CD14-positive monocyte (primary cell): ENCODE measurements at regions not wholly inside any gene's neighbourhood (a gene's known extent, or its start where the extent isn't known, plus 50 kb on each side); places are given as distances from the start of the nearest gene placed in this dataset.

ENCODE experiments used
- DNase-seq, 3 donors: peaks; one replicate each; pipeline ENCODE4 v3.0.0-alpha.2; 2011 to 2022
- H2AFZ ChIP-seq: 2 replicates; pipeline ENCODE4 v1.6.0; 2012; ENCODE audit warnings: mild to moderate bottlenecking, low read depth, low read length, inconsistent platforms; ENCODE audit not compliant: insufficient read depth, poor library complexity, severe bottlenecking
- H3K27ac ChIP-seq, 2 donors: 1 replicate in 1 of 2; 2 replicates in 1 of 2; pipeline ENCODE4 v1.5.1; 2012 to 2013; ENCODE audit warnings: low read length in 2 of 2, control low read depth in 1 of 2, inconsistent platforms in 1 of 2, low read depth in 1 of 2, mild to moderate bottlenecking in 1 of 2
- H3K27me3 ChIP-seq, 2 donors: one replicate each; pipeline versions ENCODE4 v1.6.0 to v1.6.1; 2011 to 2013; ENCODE audit warnings: low read length in 2 of 2; ENCODE audit not compliant: control insufficient read depth in 2 of 2, insufficient read depth in 2 of 2
- H3K36me3 ChIP-seq, 2 donors: replicated peaks in 1 of 2; 1 replicate in 1 of 2; 2 replicates in 1 of 2; pipeline versions ENCODE4 v1.5.1 to v1.6.1; 2012 to 2013; ENCODE audit warnings: low read length in 2 of 2, control low read depth in 1 of 2, inconsistent platforms in 1 of 2, mild to moderate bottlenecking in 1 of 2; ENCODE audit not compliant: insufficient read depth in 2 of 2, control insufficient read depth in 1 of 2
- H3K4me1 ChIP-seq, 2 donors: 1 replicate in 1 of 2; 2 replicates in 1 of 2; pipeline versions ENCODE4 v1.5.1 to v1.6.1; 2012 to 2013; ENCODE audit warnings: low read length in 2 of 2, control low read depth in 1 of 2, inconsistent platforms in 1 of 2, mild to moderate bottlenecking in 1 of 2, moderate library complexity in 1 of 2; ENCODE audit not compliant: insufficient read depth in 2 of 2, control insufficient read depth in 1 of 2
- H3K4me2 ChIP-seq: replicated peaks from 2 replicates; pipeline ENCODE3; 2012; ENCODE audit warnings: low read length, moderate library complexity, mild to moderate bottlenecking; ENCODE audit not compliant: poor library complexity, severe bottlenecking; ENCODE audit errors: extremely low read depth
- H3K4me3 ChIP-seq, 3 experiments: fragments of 200-600 bp in 1 of 3; sonication (generic) in 1 of 3; replicated peaks in 1 of 3; 1 replicate in 2 of 3; 2 replicates in 1 of 3; pipeline ENCODE4 v1.5.1; 2011 to 2013; ENCODE audit warnings: low read length in 3 of 3, mild to moderate bottlenecking in 3 of 3, control low read depth in 2 of 3, low read depth in 2 of 3, inconsistent platforms in 1 of 3, moderate library complexity in 1 of 3
- H3K79me2 ChIP-seq: 2 replicates; pipeline ENCODE4 v1.6.0; 2012; ENCODE audit warnings: mild to moderate bottlenecking, control low read depth, inconsistent platforms, low read length, moderate library complexity; ENCODE audit not compliant: insufficient read depth
- H3K9ac ChIP-seq: 2 replicates; pipeline ENCODE4 v1.6.0; 2017; ENCODE audit warnings: low read length, mild to moderate bottlenecking; ENCODE audit not compliant: insufficient read depth, poor library complexity, severe bottlenecking
- H3K9me3 ChIP-seq, 2 donors: replicated peaks in 1 of 2; 1 replicate in 1 of 2; 2 replicates in 1 of 2; pipeline versions ENCODE4 v1.5.1 to v1.6.1; 2012 to 2013; ENCODE audit warnings: low read length in 2 of 2, control low read depth in 1 of 2; ENCODE audit not compliant: control insufficient read depth in 1 of 2, insufficient read depth in 1 of 2
- H4K20me1 ChIP-seq: 2 replicates; pipeline ENCODE4 v1.6.0; 2012; ENCODE audit warnings: mild to moderate bottlenecking, low read length, control low read depth, moderate library complexity; ENCODE audit not compliant: insufficient read depth
- H3K27ac Mint-ChIP-seq, 7 donors: one replicate each; pipeline ENCODE4 v1.8.0; 2020; ENCODE audit warnings: mild to moderate bottlenecking in 7 of 7, mixed read lengths in 7 of 7, moderate library complexity in 6 of 7, inconsistent platforms in 2 of 7
- H3K27me3 Mint-ChIP-seq, 3 donors: one replicate each; pipeline ENCODE4 v1.8.0; 2021 to 2022; ENCODE audit warnings: low read depth in 3 of 3, mild to moderate bottlenecking in 3 of 3, mixed read lengths in 3 of 3, moderate library complexity in 3 of 3, inconsistent platforms in 1 of 3
- H3K36me3 Mint-ChIP-seq, 2 donors: one replicate each; pipeline ENCODE4 v1.8.0; 2020; ENCODE audit warnings: mixed read lengths in 2 of 2, inconsistent platforms in 1 of 2, mild to moderate bottlenecking in 1 of 2
- H3K4me1 Mint-ChIP-seq: one replicate; pipeline ENCODE4 v1.8.0; 2020; ENCODE audit warnings: mild to moderate bottlenecking, mixed read lengths
- H3K4me3 Mint-ChIP-seq, 2 donors: one replicate each; pipeline ENCODE4 v1.8.0; 2020; ENCODE audit warnings: mild to moderate bottlenecking in 2 of 2, mixed read lengths in 2 of 2, moderate library complexity in 1 of 2
- H3K9me3 Mint-ChIP-seq, 7 donors: one replicate each; pipeline ENCODE4 v1.8.0; 2020 to 2022; ENCODE audit warnings: mixed read lengths in 7 of 7, mild to moderate bottlenecking in 6 of 7, moderate library complexity in 6 of 7, inconsistent platforms in 2 of 7
- WGBS: methylation state at CpG from one replicate; pipeline ENCODE4 v1.1.5; 2013; ENCODE audit warnings: missing lambda C conversion rate; ENCODE audit not compliant: insufficient coverage; 5-methylcytosine and 5-hydroxymethylcytosine counted together
- intact Hi-C, 2 donors: fragments of 100-400 bp; cut with micrococcal nuclease; formaldehyde crosslinking; loops; one replicate each; pipeline versions ENCODE4 v1.15.0 to v1.15.1; 2023
- TF ChIP-seq, protein P1 (sequence below): fragments of 200-600 bp; IDR thresholded peaks from one replicate; pipeline ENCODE4 v1.8.0; 2022; ENCODE audit warnings: antibody characterized with exemption, mild to moderate bottlenecking

GRCh38 chrX:96224279-96224678 is 460.4 kb upstream of the DIAPH2 start:
- Histone ChIP-seq H3K27ac (no peak overlapping the region), H2AFZ (no peak overlapping the region), H3K9me3 (no peaks in the 10 kb centered on the region), H3K4me1 (no peaks in the 10 kb centered on the region), H3K79me2 (no peaks in the 10 kb centered on the region), H3K27me3 (no peaks in the 10 kb centered on the region), H3K4me3 (no peak overlapping the region), H3K36me3 (no peaks in the 10 kb centered on the region), H4K20me1 (no peaks in the 10 kb centered on the region), H3K4me2 (no peak overlapping the region), H3K9ac (no peak overlapping the region)
- peaks cover 0 to 2% (median 0%) of the 10 kb centered on the region in 3 donors for H3K27me3 Mint-ChIP-seq
- no peak overlapping the region for H3K4me3 Mint-ChIP-seq
- H3K9me3 Mint-ChIP-seq = peaks cover 0 to 9% (median 0%) of the 10 kb centered on the region in 7 donors
- TF ChIP-seq, protein P1, sequence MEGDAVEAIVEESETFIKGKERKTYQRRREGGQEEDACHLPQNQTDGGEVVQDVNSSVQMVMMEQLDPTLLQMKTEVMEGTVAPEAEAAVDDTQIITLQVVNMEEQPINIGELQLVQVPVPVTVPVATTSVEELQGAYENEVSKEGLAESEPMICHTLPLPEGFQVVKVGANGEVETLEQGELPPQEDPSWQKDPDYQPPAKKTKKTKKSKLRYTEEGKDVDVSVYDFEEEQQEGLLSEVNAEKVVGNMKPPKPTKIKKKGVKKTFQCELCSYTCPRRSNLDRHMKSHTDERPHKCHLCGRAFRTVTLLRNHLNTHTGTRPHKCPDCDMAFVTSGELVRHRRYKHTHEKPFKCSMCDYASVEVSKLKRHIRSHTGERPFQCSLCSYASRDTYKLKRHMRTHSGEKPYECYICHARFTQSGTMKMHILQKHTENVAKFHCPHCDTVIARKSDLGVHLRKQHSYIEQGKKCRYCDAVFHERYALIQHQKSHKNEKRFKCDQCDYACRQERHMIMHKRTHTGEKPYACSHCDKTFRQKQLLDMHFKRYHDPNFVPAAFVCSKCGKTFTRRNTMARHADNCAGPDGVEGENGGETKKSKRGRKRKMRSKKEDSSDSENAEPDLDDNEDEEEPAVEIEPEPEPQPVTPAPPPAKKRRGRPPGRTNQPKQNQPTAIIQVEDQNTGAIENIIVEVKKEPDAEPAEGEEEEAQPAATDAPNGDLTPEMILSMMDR = no peak
- H3K27ac Mint-ChIP-seq = no peak overlapping the region
- intact Hi-C loops = no loop called here
- 20% methylated on average over 1 of the region's 3 CpGs for WGBS
- DNase-seq = no peak
- H3K36me3 Mint-ChIP-seq = no peaks in the 10 kb centered on the region
- H3K4me1 Mint-ChIP-seq = no peaks in the 10 kb centered on the region

DNA sequence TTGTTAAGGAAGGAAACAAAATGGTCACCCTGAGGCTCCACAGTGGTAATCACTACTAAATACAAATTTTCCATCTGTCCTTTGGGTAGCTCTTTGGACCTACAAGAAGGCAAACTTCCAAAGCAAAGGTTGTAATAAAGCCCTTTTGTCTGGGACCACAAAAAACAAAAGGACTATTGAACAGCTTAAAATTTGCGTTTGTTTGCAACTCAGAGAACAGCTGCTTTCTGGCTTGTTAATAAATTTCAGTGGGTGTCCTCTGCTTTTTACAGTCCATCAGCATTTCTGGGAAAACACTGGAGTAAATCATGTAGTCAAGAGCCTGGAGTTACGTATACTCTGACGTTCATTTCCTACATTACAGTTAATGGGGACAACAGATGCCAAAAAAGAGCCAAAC is 439.7 kb upstream of the DIAPH2 start:
- H3K4me1 Mint-ChIP-seq = no peaks in the 10 kb centered on the region

More for the DNA sequence above, 439.7 kb upstream of the DIAPH2 start:
- H3K79me2 ChIP-seq = no peaks in the 10 kb centered on the region
- no peaks in the 10 kb centered on the region for H3K4me1 ChIP-seq
- intact Hi-C loops = no loop called here
- TF ChIP-seq, protein P1 = no peak
- no peaks in the 10 kb centered on the region for H3K27me3 ChIP-seq
- no CpG with 5 or more reads among the region's 3 CpGs for WGBS
- H3K4me3 ChIP-seq = no peak overlapping the region
- no peak overlapping the region for H3K27ac ChIP-seq
- DNase-seq = no peak
- Mint-ChIP-seq H3K9me3 (peaks cover 0 to 7% (median 2%) of the 10 kb centered on the region in 7 donors), H3K36me3 (no peaks in the 10 kb centered on the region), H3K27ac (no peak overlapping the region), H3K4me3 (no peak overlapping the region), H3K27me3 (peaks cover 0 to 2% (median 0%) of the 10 kb centered on the region in 3 donors)
- H3K9me3 ChIP-seq = no peaks in the 10 kb centered on the region
- H3K4me2 ChIP-seq = no peak overlapping the region
- H4K20me1 ChIP-seq = no peaks in the 10 kb centered on the region
- H3K36me3 ChIP-seq = no peaks in the 10 kb centered on the region
- no peak overlapping the region for H3K9ac ChIP-seq
- H2AFZ ChIP-seq = no peak overlapping the region
